HG02970 (cell line): ENCODE measurements at regions not wholly inside any gene's neighbourhood (a gene's known extent, or its start where the extent isn't known, plus 50 kb on each side); places are given as distances from the start of the nearest gene placed in this dataset.
A peak's percentile ranks its signal among the peaks of the same experiment; 100 is the strongest.

Experiments
- ATAC-seq: cut with Tn5 transposase; IDR thresholded peaks from one replicate; pipeline ENCODE4 v1.9.1; 2021; ENCODE audit warnings: mild to moderate bottlenecking, moderate library complexity, moderate number of reproducible peaks; ENCODE audit not compliant: unreplicated experiment, low FRiP score

- no peak for ATAC-seq
Measured at GRCh38 chr11:88448131-88448670, 110.7 kb upstream of the CTSC start.

- no peak for ATAC-seq
Measured at GRCh38 chr11:88447281-88447680, 109.7 kb upstream of the CTSC start.

GRCh38 chr11:88439356-88439755 lies 101.8 kb upstream of the CTSC start:
- ATAC-seq: no peak

DNA sequence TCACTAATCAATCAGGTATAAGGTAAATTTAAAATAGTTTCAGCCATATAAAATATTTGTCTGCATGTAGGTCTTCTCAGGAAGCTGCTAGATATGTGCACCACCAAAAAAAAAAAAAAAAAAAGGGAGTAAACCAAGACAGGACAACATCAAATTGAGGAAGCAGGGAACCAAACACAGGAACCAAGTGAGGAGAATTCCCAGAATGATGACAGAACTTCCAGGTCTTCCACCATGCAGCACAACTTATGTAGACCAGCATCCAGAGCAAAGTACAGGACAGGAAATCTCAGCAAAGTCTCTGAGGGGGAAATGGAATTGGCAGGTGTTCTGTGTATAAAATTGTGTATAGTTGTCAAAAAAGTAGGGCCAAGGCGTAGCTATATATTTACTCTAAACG lies 101.2 kb upstream of the CTSC start:
- ATAC-seq: no peak

- ATAC-seq: peak; percentile 85
Measured at GRCh38 chr11:88435415-88435814, 97.9 kb upstream of the CTSC start.

DNA sequence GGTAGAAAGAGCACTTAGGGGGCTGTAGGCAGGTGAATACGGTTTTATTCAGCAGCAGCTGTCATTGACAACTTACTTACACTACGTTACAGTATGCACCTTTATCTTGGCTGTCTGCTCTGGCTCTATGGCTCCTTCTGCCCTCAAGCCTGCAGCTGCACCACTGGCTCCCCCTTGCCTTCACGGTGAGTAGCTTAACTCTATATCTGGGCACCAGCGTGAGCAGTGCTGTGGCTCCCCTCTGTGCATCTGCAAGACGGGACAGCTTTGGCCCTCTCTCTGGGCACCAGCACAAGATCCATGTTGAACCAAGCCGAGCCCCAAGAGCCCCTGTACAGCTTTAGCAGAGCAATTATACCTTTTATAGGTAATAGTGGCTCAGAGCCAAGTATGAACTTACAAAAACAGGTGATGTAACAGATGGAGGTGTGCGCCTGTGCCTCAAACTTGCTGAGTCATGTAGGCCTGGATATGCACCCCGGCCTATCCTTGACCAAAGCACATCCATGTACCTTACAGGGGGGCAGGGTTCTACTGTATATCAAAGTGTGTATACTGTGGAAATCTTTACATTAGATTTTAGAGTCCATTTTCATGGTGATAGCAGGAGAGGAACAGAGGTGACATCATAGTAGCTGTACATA lies 96.9 kb upstream of the CTSC start:
- no peak for ATAC-seq

- no peak for ATAC-seq
Measured at GRCh38 chr11:88433536-88434230, 96.1 kb upstream of the CTSC start.

- no peak for ATAC-seq
Measured at GRCh38 chr11:88431675-88432341, 94.3 kb upstream of the CTSC start.

DNA sequence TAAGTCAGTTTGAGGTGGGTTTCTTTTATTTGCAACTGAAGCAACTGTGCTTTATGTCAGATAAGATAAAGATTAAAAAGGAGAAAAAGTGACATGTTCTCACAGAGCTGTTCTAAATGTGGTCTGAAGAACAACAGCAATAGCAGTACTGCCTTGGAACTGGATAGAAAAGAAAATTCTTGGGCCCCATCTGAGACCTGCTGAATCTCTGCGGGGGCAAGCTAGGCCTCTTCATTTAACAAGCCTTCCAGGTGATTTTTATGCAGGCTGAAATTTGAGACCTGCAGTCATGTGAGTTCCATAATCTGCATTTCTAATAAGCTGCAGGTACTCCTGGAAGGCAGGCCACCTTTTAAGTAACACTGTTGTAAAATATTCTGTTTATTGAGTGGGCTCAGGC lies 91.4 kb upstream of the CTSC start:
- ATAC-seq: no peak

GRCh38 chr11:88427719-88428118 lies 90.2 kb upstream of the CTSC start:
- ATAC-seq: no peak

GRCh38 chr11:88424881-88425280 lies 87.3 kb upstream of the CTSC start:
- no peak for ATAC-seq

GRCh38 chr11:88421530-88421929 lies 84.0 kb upstream of the CTSC start:
- ATAC-seq: no peak

DNA sequence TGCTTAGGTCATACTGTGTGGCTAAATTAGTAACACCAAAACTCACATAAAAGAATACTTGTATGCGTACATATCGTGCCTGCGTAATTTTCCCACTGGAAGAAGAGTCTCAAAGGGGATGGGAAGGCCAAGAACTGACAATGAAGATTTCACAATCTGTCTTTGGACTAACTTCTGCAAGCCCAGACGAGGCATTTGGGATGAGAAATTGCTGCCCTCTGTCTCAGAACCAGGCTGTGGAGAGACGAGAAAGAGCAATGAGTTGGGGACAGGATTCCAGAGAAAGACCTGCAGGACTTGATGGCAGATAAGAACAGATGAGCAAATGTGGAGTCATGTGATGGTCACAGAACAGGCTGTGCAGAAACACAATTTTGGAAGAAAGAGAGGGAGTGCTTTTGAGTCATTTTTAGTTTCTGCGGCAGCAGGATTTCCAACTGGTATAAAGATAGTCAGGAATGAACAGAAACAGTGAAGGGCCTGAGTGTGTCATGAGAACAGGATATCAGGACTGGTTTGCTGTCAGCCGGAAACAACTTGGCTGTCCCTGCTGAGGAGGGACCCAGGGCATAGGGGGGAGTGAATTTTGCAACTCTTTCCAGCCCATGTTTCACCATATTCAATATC lies 82.7 kb upstream of the CTSC start:
- ATAC-seq: no peak

DNA sequence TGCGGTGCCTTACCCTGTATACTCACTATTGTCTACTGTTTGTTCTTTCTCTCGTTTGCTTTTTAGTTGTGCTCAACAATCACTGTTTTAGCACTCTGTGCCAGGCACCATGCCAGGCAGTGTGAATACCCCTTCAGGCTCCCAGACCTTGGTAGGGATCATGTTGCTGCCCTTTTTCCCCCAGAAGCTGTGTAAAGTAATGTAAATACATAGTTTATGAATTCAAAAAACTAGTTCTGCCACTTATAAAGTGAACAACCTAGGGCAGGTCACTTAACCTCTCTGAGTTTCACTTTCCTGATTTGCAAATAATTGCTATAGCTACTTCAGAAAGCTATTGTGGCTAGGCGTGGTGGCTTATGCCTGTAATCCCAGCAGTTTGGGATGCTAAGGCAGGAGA lies 81.0 kb upstream of the CTSC start:
- ATAC-seq: no peak

DNA sequence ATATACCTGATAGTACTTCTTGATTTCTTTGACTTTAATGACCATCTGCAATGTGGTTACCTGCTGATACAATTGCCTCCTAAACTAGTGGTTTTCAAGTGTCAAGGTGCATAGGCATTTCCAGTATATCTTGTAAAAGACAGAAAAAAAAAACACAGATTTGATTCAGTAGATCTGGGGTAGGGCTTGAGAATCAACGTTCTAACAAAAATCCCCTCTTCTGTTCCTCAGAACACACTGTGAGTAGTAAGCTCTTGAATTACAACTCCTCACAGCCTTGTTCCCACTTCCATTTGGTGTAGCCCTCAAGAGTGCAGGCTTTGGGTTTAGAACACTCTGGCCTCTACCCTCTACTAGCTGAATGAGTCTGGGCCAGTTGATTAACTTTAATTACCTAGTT lies 78.0 kb upstream of the CTSC start:
- no peak for ATAC-seq

GRCh38 chr11:88414981-88415413 lies 77.5 kb upstream of the CTSC start:
- ATAC-seq: no peak

DNA sequence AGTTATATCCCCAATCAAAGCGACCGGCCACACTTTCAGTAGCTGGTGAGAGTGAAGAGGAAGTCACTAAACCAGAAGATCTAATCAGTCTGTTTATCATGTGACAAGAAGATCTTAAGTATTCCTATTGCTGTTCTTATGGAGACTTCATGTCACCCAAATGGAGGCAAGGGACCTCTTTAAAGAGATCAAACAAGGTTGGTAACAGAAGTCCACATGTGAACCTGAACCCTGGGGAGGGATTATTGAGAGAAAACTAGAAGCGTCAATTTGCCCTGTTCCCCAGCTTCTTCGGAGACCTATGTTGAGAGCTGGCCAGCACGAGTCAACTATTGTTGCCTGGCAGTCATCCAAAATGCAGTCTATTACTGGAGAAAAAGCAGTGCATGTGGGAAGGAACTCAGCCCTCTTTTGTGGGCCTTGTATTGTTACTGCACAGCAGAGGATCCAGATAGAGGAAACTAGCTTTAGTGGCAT lies 76.9 kb upstream of the CTSC start:
- no peak for ATAC-seq

- no peak for ATAC-seq
Measured at GRCh38 chr11:88411265-88411664, 73.7 kb upstream of the CTSC start.

- no peak for ATAC-seq
Measured at GRCh38 chr11:88410656-88411055, 73.1 kb upstream of the CTSC start.

DNA sequence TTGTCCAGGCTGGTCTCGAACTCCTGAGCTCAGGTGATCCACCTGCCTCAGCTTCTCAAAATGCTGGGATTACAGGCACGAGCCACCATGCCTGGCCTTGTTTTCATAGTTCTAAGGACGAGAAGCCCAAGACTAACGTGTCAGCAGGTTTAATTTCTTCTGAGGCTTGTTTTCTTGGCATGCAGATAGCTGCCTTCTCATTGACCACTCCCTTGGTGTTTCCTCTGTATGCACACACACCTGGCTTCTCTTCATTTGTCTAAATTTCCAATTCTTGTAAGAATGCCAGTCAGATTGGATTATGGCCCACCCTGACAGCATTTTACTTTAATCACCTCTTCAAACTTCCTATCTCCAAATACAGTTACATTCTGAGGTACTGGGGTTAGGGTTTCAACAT lies 72.5 kb upstream of the CTSC start:
- ATAC-seq: no peak

DNA sequence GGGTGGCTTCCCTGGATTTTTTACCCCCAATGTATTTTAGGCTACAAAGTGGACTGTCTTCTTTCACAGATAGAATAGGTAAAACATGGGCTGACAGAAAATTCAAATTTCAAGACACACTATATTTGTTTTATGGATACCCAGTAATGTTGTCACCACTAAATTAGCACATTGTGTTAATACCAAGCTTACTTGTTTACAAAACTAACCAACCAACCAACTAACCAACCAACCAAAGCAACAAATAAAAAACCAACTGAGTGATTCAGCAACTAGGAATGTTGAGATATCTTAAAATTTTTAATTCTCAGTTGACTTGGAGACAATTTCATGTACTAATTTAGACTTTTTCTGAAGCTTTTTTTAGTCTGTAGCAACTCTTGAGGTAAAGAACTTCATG lies 69.3 kb upstream of the CTSC start:
- no peak for ATAC-seq
